ENCODE measurements at regions not wholly inside any gene's neighbourhood (a gene's known extent, or its start where the extent isn't known, plus 50 kb on each side); places are given as distances from the start of the nearest gene placed in this dataset.

- Mint-ChIP-seq H3K4me3 (no peak overlapping the region), H3K9me3 (no peaks in the 10 kb centered on the region), H3K27ac (no peak overlapping the region), H3K27me3 (peaks cover 12 to 28% of the 10 kb centered on the region in 2 donors), H3K4me1 (no peaks in the 10 kb centered on the region), H3K36me3 (no peaks in the 10 kb centered on the region)
- ChIA-PET POLR2A (no interaction called here), CTCF (no interaction called here)
- no peaks in the 10 kb centered on the region for H3K27me3 ChIP-seq (ENCODE audit: insufficient read depth, low read length, poor library complexity, severe bottlenecking)
- H3K4me3 ChIP-seq (ENCODE audit: low read length): no peak overlapping the region
- H3K27ac ChIP-seq (ENCODE audit: low read depth, low read length): no peak overlapping the region
- H3K9me3 ChIP-seq (ENCODE audit: low read length): no peaks in the 10 kb centered on the region
- no peaks in the 10 kb centered on the region for H3K36me3 ChIP-seq (ENCODE audit: insufficient read depth, low read length)
- no peak for DNase-seq
- H3K4me1 ChIP-seq (ENCODE audit: insufficient read depth, low read length): no peaks in the 10 kb centered on the region
Measured at GRCh38 chr22:49255154-49255553, 572.5 kb downstream of the BRD1 start.

- no peak overlapping the region for H3K27ac Mint-ChIP-seq
- H3K4me3 ChIP-seq (ENCODE audit: low read length): no peak overlapping the region
- no peaks in the 10 kb centered on the region for H3K9me3 Mint-ChIP-seq
- no peaks in the 10 kb centered on the region for H3K4me1 ChIP-seq (ENCODE audit: insufficient read depth, low read length)
- H3K36me3 ChIP-seq (ENCODE audit: insufficient read depth, low read length): no peaks in the 10 kb centered on the region
- H3K27me3 Mint-ChIP-seq: peaks cover 10 to 28% of the 10 kb centered on the region in 2 donors
- ChIA-PET POLR2A (no interaction called here), CTCF (no interaction called here)
- H3K36me3 Mint-ChIP-seq: no peaks in the 10 kb centered on the region
- H3K27me3 ChIP-seq (ENCODE audit: insufficient read depth, low read length, poor library complexity, severe bottlenecking): no peaks in the 10 kb centered on the region
- no peaks in the 10 kb centered on the region for H3K4me1 Mint-ChIP-seq
- no peaks in the 10 kb centered on the region for H3K9me3 ChIP-seq (ENCODE audit: low read length)
- H3K4me3 Mint-ChIP-seq: no peak overlapping the region
- no peak for DNase-seq
- H3K27ac ChIP-seq (ENCODE audit: low read depth, low read length): no peak overlapping the region
Measured at GRCh38 chr22:49253656-49254055, 574.0 kb downstream of the BRD1 start.

- no peaks in the 10 kb centered on the region for H3K9me3 ChIP-seq (ENCODE audit: low read length)
- H3K9me3 Mint-ChIP-seq: no peaks in the 10 kb centered on the region
- H3K4me1 Mint-ChIP-seq: no peaks in the 10 kb centered on the region
- no peak overlapping the region for H3K4me3 Mint-ChIP-seq
- H3K27ac ChIP-seq (ENCODE audit: low read depth, low read length): no peak overlapping the region
- DNase-seq: no peak
- ChIA-PET CTCF (no interaction called here), POLR2A (no interaction called here)
- no peaks in the 10 kb centered on the region for H3K27me3 ChIP-seq (ENCODE audit: insufficient read depth, low read length, poor library complexity, severe bottlenecking)
- H3K27me3 Mint-ChIP-seq: peaks cover 10 to 28% of the 10 kb centered on the region in 2 donors
- H3K4me1 ChIP-seq (ENCODE audit: insufficient read depth, low read length): no peaks in the 10 kb centered on the region
- H3K27ac Mint-ChIP-seq: no peak overlapping the region
- no peaks in the 10 kb centered on the region for H3K36me3 Mint-ChIP-seq
- H3K36me3 ChIP-seq (ENCODE audit: insufficient read depth, low read length): no peaks in the 10 kb centered on the region
- H3K4me3 ChIP-seq (ENCODE audit: low read length): no peak overlapping the region
Measured at GRCh38 chr22:49251371-49251770, 576.3 kb downstream of the BRD1 start.

- H3K27me3 Mint-ChIP-seq: peaks cover 7 to 8% of the 10 kb centered on the region in 2 donors
- no peaks in the 10 kb centered on the region for H3K36me3 Mint-ChIP-seq
- Histone ChIP-seq H3K9me3 (ENCODE audit: low read length) (no peaks in the 10 kb centered on the region), H3K4me3 (ENCODE audit: low read length) (no peak overlapping the region), H3K27me3 (ENCODE audit: insufficient read depth, low read length, poor library complexity, severe bottlenecking) (no peaks in the 10 kb centered on the region), H3K4me1 (ENCODE audit: insufficient read depth, low read length) (no peaks in the 10 kb centered on the region), H3K36me3 (ENCODE audit: insufficient read depth, low read length) (no peaks in the 10 kb centered on the region), H3K27ac (ENCODE audit: low read depth, low read length) (no peak overlapping the region)
- H3K27ac Mint-ChIP-seq: no peak overlapping the region
- H3K4me3 Mint-ChIP-seq: no peak overlapping the region
- DNase-seq: no peak
- H3K4me1 Mint-ChIP-seq: no peaks in the 10 kb centered on the region
- ChIA-PET POLR2A (no interaction called here), CTCF (no interaction called here)
- H3K9me3 Mint-ChIP-seq: no peaks in the 10 kb centered on the region
Measured at GRCh38 chr22:49247194-49247924, 580.3 kb downstream of the BRD1 start.

- Histone ChIP-seq H3K36me3 (ENCODE audit: insufficient read depth, low read length) (no peaks in the 10 kb centered on the region), H3K4me3 (ENCODE audit: low read length) (no peak overlapping the region), H3K4me1 (ENCODE audit: insufficient read depth, low read length) (no peaks in the 10 kb centered on the region), H3K27me3 (ENCODE audit: insufficient read depth, low read length, poor library complexity, severe bottlenecking) (no peaks in the 10 kb centered on the region), H3K9me3 (ENCODE audit: low read length) (no peaks in the 10 kb centered on the region), H3K27ac (ENCODE audit: low read depth, low read length) (no peak overlapping the region)
- Mint-ChIP-seq H3K4me3 (no peak overlapping the region), H3K36me3 (no peaks in the 10 kb centered on the region), H3K27me3 (peaks cover 0 to 9% of the 10 kb centered on the region in 2 donors), H3K9me3 (no peaks in the 10 kb centered on the region), H3K27ac (no peak overlapping the region), H3K4me1 (no peaks in the 10 kb centered on the region)
- ChIA-PET CTCF (no interaction called here), POLR2A (no interaction called here)
- DNase-seq: no peak
Measured at GRCh38 chr22:49244466-49245420, 582.9 kb downstream of the BRD1 start.

GRCh38 chr22:49243965-49244364, 583.7 kb downstream of the BRD1 start:
- Histone ChIP-seq H3K9me3 (ENCODE audit: low read length) (no peaks in the 10 kb centered on the region), H3K27ac (ENCODE audit: low read depth, low read length) (no peak overlapping the region), H3K4me1 (ENCODE audit: insufficient read depth, low read length) (no peaks in the 10 kb centered on the region), H3K27me3 (ENCODE audit: insufficient read depth, low read length, poor library complexity, severe bottlenecking) (no peaks in the 10 kb centered on the region), H3K4me3 (ENCODE audit: low read length) (no peak overlapping the region), H3K36me3 (ENCODE audit: insufficient read depth, low read length) (no peaks in the 10 kb centered on the region)
- no peak overlapping the region for H3K27ac Mint-ChIP-seq
- no peak overlapping the region for H3K4me3 Mint-ChIP-seq
- DNase-seq: no peak
- CTCF ChIA-PET: no interaction called here
- H3K4me1 Mint-ChIP-seq: no peaks in the 10 kb centered on the region
- peaks cover 0 to 9% of the 10 kb centered on the region in 2 donors for H3K27me3 Mint-ChIP-seq
- no peaks in the 10 kb centered on the region for H3K36me3 Mint-ChIP-seq
- H3K9me3 Mint-ChIP-seq: no peaks in the 10 kb centered on the region
- POLR2A ChIA-PET: no interaction called here

GRCh38 chr22:49243335-49243734, 584.3 kb downstream of the BRD1 start:
- Histone ChIP-seq H3K4me3 (ENCODE audit: low read length) (no peak overlapping the region), H3K4me1 (ENCODE audit: insufficient read depth, low read length) (no peaks in the 10 kb centered on the region), H3K27ac (ENCODE audit: low read depth, low read length) (no peak overlapping the region), H3K36me3 (ENCODE audit: insufficient read depth, low read length) (no peaks in the 10 kb centered on the region), H3K27me3 (ENCODE audit: insufficient read depth, low read length, poor library complexity, severe bottlenecking) (no peaks in the 10 kb centered on the region), H3K9me3 (ENCODE audit: low read length) (no peaks in the 10 kb centered on the region)
- Mint-ChIP-seq H3K27ac (no peak overlapping the region), H3K36me3 (no peaks in the 10 kb centered on the region), H3K9me3 (no peaks in the 10 kb centered on the region), H3K4me3 (no peak overlapping the region), H3K4me1 (no peaks in the 10 kb centered on the region), H3K27me3 (peaks cover 0 to 9% of the 10 kb centered on the region in 2 donors)
- no peak for DNase-seq
- ChIA-PET CTCF (no interaction called here), POLR2A (no interaction called here)

GRCh38 chr22:49242480-49242879, 585.2 kb downstream of the BRD1 start:
- Mint-ChIP-seq H3K4me3 (no peak overlapping the region), H3K27me3 (peaks cover 0 to 9% of the 10 kb centered on the region in 2 donors), H3K9me3 (no peaks in the 10 kb centered on the region), H3K4me1 (no peaks in the 10 kb centered on the region), H3K27ac (no peak overlapping the region), H3K36me3 (no peaks in the 10 kb centered on the region)
- Histone ChIP-seq H3K9me3 (ENCODE audit: low read length) (no peaks in the 10 kb centered on the region), H3K36me3 (ENCODE audit: insufficient read depth, low read length) (no peaks in the 10 kb centered on the region), H3K27ac (ENCODE audit: low read depth, low read length) (no peak overlapping the region), H3K4me1 (ENCODE audit: insufficient read depth, low read length) (no peaks in the 10 kb centered on the region), H3K4me3 (ENCODE audit: low read length) (no peak overlapping the region), H3K27me3 (ENCODE audit: insufficient read depth, low read length, poor library complexity, severe bottlenecking) (no peaks in the 10 kb centered on the region)
- POLR2A ChIA-PET: no interaction called here
- DNase-seq: no peak
- CTCF ChIA-PET: no interaction called here

Data from CD8-positive, alpha-beta memory T cell (primary cell).